ENCODE measurements at regions not wholly inside any gene's neighbourhood (a gene's known extent, or its start where the extent isn't known, plus 50 kb on each side); places are given as distances from the start of the nearest gene placed in this dataset.

GRCh38 chr11:35088226-35088625 is 50.7 kb upstream of the CD44 start:
- no peak for ATAC-seq (ENCODE audit: low FRiP score in 2 of 2)
- Histone ChIP-seq H3K27me3 (no peaks in the 10 kb centered on the region), H3K27ac (peak overlapping the region in 2 of 4 donors; percentile 50 to 67), H3K9me3 (no peaks in the 10 kb centered on the region), H3K4me1 (peaks cover 21 to 39% (median 28%) of the 10 kb centered on the region in 4 donors), H3K4me3 (no peak overlapping the region), H3K36me3 (no peaks in the 10 kb centered on the region)
- no peak for TF ChIP-seq POLR2AphosphoS5 (IDR thresholded peaks at IDR 0.05)
- TF ChIP-seq POLR2A (IDR thresholded peaks at IDR 0.05) = no peak
- no peak for TF ChIP-seq EP300 (IDR thresholded peaks at IDR 0.05)
- TF ChIP-seq, protein P1, sequence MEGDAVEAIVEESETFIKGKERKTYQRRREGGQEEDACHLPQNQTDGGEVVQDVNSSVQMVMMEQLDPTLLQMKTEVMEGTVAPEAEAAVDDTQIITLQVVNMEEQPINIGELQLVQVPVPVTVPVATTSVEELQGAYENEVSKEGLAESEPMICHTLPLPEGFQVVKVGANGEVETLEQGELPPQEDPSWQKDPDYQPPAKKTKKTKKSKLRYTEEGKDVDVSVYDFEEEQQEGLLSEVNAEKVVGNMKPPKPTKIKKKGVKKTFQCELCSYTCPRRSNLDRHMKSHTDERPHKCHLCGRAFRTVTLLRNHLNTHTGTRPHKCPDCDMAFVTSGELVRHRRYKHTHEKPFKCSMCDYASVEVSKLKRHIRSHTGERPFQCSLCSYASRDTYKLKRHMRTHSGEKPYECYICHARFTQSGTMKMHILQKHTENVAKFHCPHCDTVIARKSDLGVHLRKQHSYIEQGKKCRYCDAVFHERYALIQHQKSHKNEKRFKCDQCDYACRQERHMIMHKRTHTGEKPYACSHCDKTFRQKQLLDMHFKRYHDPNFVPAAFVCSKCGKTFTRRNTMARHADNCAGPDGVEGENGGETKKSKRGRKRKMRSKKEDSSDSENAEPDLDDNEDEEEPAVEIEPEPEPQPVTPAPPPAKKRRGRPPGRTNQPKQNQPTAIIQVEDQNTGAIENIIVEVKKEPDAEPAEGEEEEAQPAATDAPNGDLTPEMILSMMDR (IDR thresholded peaks at IDR 0.05) = no peak
- 73 to 82% methylated on average over 2 of the region's 2 CpGs for WGBS, 2 donors
- no peak for DNase-seq

DNA sequence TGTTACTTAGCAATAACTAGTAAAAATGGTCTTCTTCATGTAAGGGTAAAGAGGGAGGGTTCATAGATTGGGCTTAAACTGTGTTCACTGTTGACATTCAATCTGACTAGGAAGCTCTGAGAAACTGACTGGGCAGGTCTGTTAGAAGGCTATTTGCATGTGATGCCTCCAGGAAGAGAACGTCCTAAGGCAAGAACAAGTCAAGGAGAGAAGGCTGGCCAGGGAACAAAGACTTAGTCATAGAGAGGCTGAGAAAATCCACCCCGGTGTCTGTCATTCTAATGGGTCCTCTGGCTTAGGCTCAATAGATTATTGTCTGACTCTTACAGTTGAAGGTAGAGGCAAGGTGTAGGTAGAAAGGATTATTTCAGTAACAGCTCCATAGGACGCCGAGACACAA is 50.3 kb upstream of the CD44 start:
- Histone ChIP-seq H3K27me3 (no peaks in the 10 kb centered on the region), H3K4me1 (peaks cover 16 to 35% (median 24%) of the 10 kb centered on the region in 4 donors), H3K27ac (peak overlapping the region in 2 of 4 donors; percentile 50 to 67), H3K4me3 (no peak overlapping the region), H3K9me3 (no peaks in the 10 kb centered on the region), H3K36me3 (no peaks in the 10 kb centered on the region)
- DNase-seq (no peak), ATAC-seq (ENCODE audit: low FRiP score in 2 of 2) (no peak)
- TF ChIP-seq POLR2AphosphoS5 (IDR thresholded peaks at IDR 0.05) (no peak), POLR2A (IDR thresholded peaks at IDR 0.05) (no peak), EP300 (IDR thresholded peaks at IDR 0.05) (no peak)
- TF ChIP-seq, protein P1 (IDR thresholded peaks at IDR 0.05) = no peak
- 77 to 85% methylated on average over 4 of the region's 4 CpGs for WGBS, 2 donors

Measured in upper lobe of left lung (tissue), 6 donors.